Testis (tissue), 2 donors: ENCODE measurements at regions not wholly inside any gene's neighbourhood (a gene's known extent, or its start where the extent isn't known, plus 50 kb on each side); places are given as distances from the start of the nearest gene placed in this dataset.

Source experiments
- POLR2A ChIP-seq: fragments of 450-650 bp; IDR thresholded peaks from one replicate; pipeline ENCODE4 v1.6.1; 2017; ENCODE audit warnings: antibody characterized with exemption, mild to moderate bottlenecking, moderate library complexity
- TF ChIP-seq, protein P1 (sequence below), 3 experiments: fragments of 450-650 bp in 2 of 3; fragments of 200-600 bp in 1 of 3; sonication (generic) in 1 of 3; IDR thresholded peaks; one replicate each; pipeline ENCODE4 v1.5.1; 2016 to 2019; ENCODE audit warnings: antibody characterized with exemption in 3 of 3, mild to moderate bottlenecking in 2 of 3, moderate library complexity in 1 of 3

DNA sequence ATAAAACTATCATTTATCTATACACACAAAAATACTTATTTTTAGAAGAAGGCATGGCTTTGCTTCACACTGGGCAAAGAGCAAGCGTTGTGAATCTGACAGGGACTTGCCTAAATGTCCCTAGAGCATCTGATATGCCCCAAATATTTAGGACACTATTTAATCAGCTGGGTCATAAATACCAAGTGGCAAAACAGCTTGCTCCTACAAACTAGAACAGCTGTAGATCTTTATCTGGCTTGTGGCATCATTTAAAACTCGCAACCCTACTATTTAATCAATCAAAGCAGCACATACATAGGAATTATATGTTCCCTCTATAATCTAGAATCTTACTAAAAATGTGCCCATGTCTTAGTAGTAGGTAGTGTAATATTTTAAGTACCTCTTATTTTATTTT lies 999.5 kb downstream of the JRKL start:
- no peak for TF ChIP-seq POLR2A
- TF ChIP-seq, protein P1, sequence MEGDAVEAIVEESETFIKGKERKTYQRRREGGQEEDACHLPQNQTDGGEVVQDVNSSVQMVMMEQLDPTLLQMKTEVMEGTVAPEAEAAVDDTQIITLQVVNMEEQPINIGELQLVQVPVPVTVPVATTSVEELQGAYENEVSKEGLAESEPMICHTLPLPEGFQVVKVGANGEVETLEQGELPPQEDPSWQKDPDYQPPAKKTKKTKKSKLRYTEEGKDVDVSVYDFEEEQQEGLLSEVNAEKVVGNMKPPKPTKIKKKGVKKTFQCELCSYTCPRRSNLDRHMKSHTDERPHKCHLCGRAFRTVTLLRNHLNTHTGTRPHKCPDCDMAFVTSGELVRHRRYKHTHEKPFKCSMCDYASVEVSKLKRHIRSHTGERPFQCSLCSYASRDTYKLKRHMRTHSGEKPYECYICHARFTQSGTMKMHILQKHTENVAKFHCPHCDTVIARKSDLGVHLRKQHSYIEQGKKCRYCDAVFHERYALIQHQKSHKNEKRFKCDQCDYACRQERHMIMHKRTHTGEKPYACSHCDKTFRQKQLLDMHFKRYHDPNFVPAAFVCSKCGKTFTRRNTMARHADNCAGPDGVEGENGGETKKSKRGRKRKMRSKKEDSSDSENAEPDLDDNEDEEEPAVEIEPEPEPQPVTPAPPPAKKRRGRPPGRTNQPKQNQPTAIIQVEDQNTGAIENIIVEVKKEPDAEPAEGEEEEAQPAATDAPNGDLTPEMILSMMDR (IDR thresholded peaks at IDR 0.05): no peak
